ENCODE measurements at regions not wholly inside any gene's neighbourhood (a gene's known extent, or its start where the extent isn't known, plus 50 kb on each side); places are given as distances from the start of the nearest gene placed in this dataset.
"Not testable (repeated sequence)": the region's sequence is repeated elsewhere in the genome, so short reads cannot be mapped to it uniquely, and the experiment has no call there.

DNA sequence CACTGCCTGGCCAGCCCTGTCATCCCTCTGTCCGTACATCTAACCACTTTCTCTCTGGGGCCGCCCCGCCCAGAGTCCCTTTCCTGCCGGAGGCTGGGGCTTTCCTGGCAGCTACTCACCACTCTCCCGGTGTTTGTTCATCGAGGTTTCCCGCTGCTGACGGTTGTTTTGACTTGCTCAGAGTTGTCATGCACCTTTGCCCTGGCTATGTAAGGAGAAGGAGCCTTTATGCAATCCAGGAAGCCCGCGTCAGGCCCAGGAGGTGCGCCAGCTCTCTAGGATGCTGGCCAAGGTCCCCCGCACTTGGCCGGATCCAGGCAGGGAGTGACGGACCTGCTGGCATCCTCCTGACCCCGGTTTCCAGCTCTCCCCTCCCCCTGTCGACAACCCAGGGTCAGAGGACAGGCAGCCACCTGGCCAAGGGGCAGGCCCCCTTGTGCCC lies 51.0 kb upstream of the SIK1 start:
- H3K27me3 ChIP-seq (ENCODE audit: control insufficient read depth, insufficient read depth, low read length); CTCF ChIA-PET; H3K36me3 ChIP-seq (ENCODE audit: control insufficient read depth, insufficient read depth, low read length); H3K4me1 ChIP-seq (ENCODE audit: control insufficient read depth, insufficient read depth, low read length); POLR2A ChIA-PET; H3K27ac ChIP-seq (ENCODE audit: low read length); H3K9me3 ChIP-seq (ENCODE audit: control insufficient read depth, insufficient read depth, low read depth, low read length); in situ Hi-C loops (cut with HindIII; ENCODE audit: low pct_unique_long_range_greater_than_20kb, low sequenced_read_pairs); BruUV-seq (replicated peaks); intact Hi-C loops (cut with micrococcal nuclease; ENCODE audit: unreplicated experiment); H3K4me3 ChIP-seq (ENCODE audit: low read depth in 2 of 2, low read length in 2 of 2); DNase-seq (ENCODE audit: low read depth, low spot score): not testable (repeated sequence)
- peak; percentile 94 for ATAC-seq

Data from Panc1 (cell line).